Inferior parietal cortex (tissue), 1 donor: ENCODE measurements at regions not wholly inside any gene's neighbourhood (a gene's known extent, or its start where the extent isn't known, plus 50 kb on each side); places are given as distances from the start of the nearest gene placed in this dataset.

Source experiments
- DNase-seq: peaks from one replicate; pipeline ENCODE4 v3.0.0-alpha.2; 2016; ENCODE audit errors: extremely low spot score

GRCh38 chr5:173463207-173463606 lies 135.0 kb upstream of the STC2 start:
- no peak for DNase-seq

- DNase-seq, result no peak
These were observed 130.8 kb upstream of the STC2 start for GRCh38 chr5:173458828-173459609.

GRCh38 chr5:173457482-173457881 lies 129.3 kb upstream of the STC2 start:
- no peak for DNase-seq

GRCh38 chr5:173456751-173457171 lies 128.5 kb upstream of the STC2 start:
- DNase-seq, result no peak

- no peak for DNase-seq
These were observed 128.0 kb upstream of the STC2 start for GRCh38 chr5:173456181-173456580.

GRCh38 chr5:173455599-173455957 lies 127.4 kb upstream of the STC2 start:
- no peak for DNase-seq

GRCh38 chr5:173454736-173455598 lies 126.8 kb upstream of the STC2 start:
- DNase-seq, result no peak

- no peak for DNase-seq
These were observed 126.1 kb upstream of the STC2 start for GRCh38 chr5:173454361-173454735.

GRCh38 chr5:173453167-173453566 lies 125.0 kb upstream of the STC2 start:
- DNase-seq, result no peak

- no peak for DNase-seq
These were observed 124.1 kb upstream of the STC2 start for GRCh38 chr5:173452119-173452905.

- DNase-seq, result no peak
These were observed 123.4 kb upstream of the STC2 start for GRCh38 chr5:173451651-173452050.

GRCh38 chr5:173451031-173451430 lies 122.8 kb upstream of the STC2 start:
- DNase-seq, result peak; percentile 31

GRCh38 chr5:173450188-173450587 lies 122.0 kb upstream of the STC2 start:
- no peak for DNase-seq

- no peak for DNase-seq
These were observed 120.6 kb upstream of the STC2 start for GRCh38 chr5:173448856-173449255.

GRCh38 chr5:173443971-173444370 lies 115.8 kb upstream of the STC2 start:
- no peak for DNase-seq

GRCh38 chr5:173441053-173441628 lies 112.9 kb upstream of the STC2 start:
- DNase-seq, result no peak

GRCh38 chr5:173438951-173439350 lies 110.7 kb upstream of the STC2 start:
- DNase-seq, result no peak

GRCh38 chr5:173435447-173435846 lies 107.2 kb upstream of the STC2 start:
- DNase-seq, result no peak

GRCh38 chr5:173434270-173434669 lies 106.1 kb upstream of the STC2 start:
- DNase-seq, result no peak

- no peak for DNase-seq
These were observed 102.2 kb upstream of the STC2 start for GRCh38 chr5:173430394-173430793.

- no peak for DNase-seq
These were observed 101.4 kb upstream of the STC2 start for GRCh38 chr5:173429489-173430150.
